ENCODE measurements at regions not wholly inside any gene's neighbourhood (a gene's known extent, or its start where the extent isn't known, plus 50 kb on each side); places are given as distances from the start of the nearest gene placed in this dataset.

GRCh38 chr3:193997228-193998122, 138.5 kb upstream of the HES1 start:
- no peak for DNase-seq

GRCh38 chr3:193998123-193998448, 137.9 kb upstream of the HES1 start:
- DNase-seq = no peak

GRCh38 chr3:193998628-193999195, 137.2 kb upstream of the HES1 start:
- no peak for DNase-seq

GRCh38 chr3:194000100-194000499, 135.8 kb upstream of the HES1 start:
- no peak for DNase-seq

GRCh38 chr3:194000712-194001111, 135.2 kb upstream of the HES1 start:
- DNase-seq = no peak

- no peak for DNase-seq
These were observed 134.1 kb upstream of the HES1 start for GRCh38 chr3:194001728-194002459.

GRCh38 chr3:194003114-194004057, 132.6 kb upstream of the HES1 start:
- DNase-seq = peak; percentile 24

GRCh38 chr3:194005930-194006501, 129.9 kb upstream of the HES1 start:
- no peak for DNase-seq

GRCh38 chr3:194007592-194008337, 128.2 kb upstream of the HES1 start:
- no peak for DNase-seq

- no peak for DNase-seq
These were observed 126.9 kb upstream of the HES1 start for GRCh38 chr3:194009019-194009418.

- no peak for DNase-seq
These were observed 125.9 kb upstream of the HES1 start for GRCh38 chr3:194009892-194010533.

GRCh38 chr3:194011807-194012206, 124.1 kb upstream of the HES1 start:
- no peak for DNase-seq

- no peak for DNase-seq
These were observed 122.0 kb upstream of the HES1 start for GRCh38 chr3:194013928-194014327.

GRCh38 chr3:194014756-194015155, 121.2 kb upstream of the HES1 start:
- DNase-seq = no peak

GRCh38 chr3:194019398-194020165, 116.4 kb upstream of the HES1 start:
- no peak for DNase-seq

- no peak for DNase-seq
These were observed 113.9 kb upstream of the HES1 start for GRCh38 chr3:194022052-194022451.

GRCh38 chr3:194022816-194023215, 113.1 kb upstream of the HES1 start:
- no peak for DNase-seq

GRCh38 chr3:194023501-194024280, 112.3 kb upstream of the HES1 start:
- DNase-seq = no peak

GRCh38 chr3:194025119-194025518, 110.8 kb upstream of the HES1 start:
- no peak for DNase-seq

GRCh38 chr3:194025951-194026350, 110.0 kb upstream of the HES1 start:
- no peak for DNase-seq
